ENCODE measurements at regions not wholly inside any gene's neighbourhood (a gene's known extent, or its start where the extent isn't known, plus 50 kb on each side); places are given as distances from the start of the nearest gene placed in this dataset.

- TF ChIP-seq EZH2phosphoT487 (conservative IDR thresholded peaks at IDR 0.05; ENCODE audit: low read length) (no peak), CTCF (IDR thresholded peaks at IDR 0.05; ENCODE audit: insufficient read depth, low read length, poor library complexity, severe bottlenecking) (no peak)
- H3K4me2 ChIP-seq (ENCODE audit: low read depth, low read length, poor library complexity, severe bottlenecking), result no peak overlapping the region
- no peak overlapping the region for H3K4me3 ChIP-seq (ENCODE audit: insufficient read depth, low read length, poor library complexity, severe bottlenecking)
- no peaks in the 10 kb centered on the region for H4K20me1 ChIP-seq (ENCODE audit: low read depth, low read length)
- H3K36me3 ChIP-seq (ENCODE audit: low read length), result no peaks in the 10 kb centered on the region
- no peak overlapping the region for H3K9ac ChIP-seq (ENCODE audit: low read length)
- H3K27me3 ChIP-seq (ENCODE audit: low read length), result no peaks in the 10 kb centered on the region
- no peaks in the 10 kb centered on the region for H3K79me2 ChIP-seq (ENCODE audit: insufficient read depth, low read length)
- H3K9me3 ChIP-seq (ENCODE audit: insufficient read depth, low read length), result no peaks in the 10 kb centered on the region
- no peak overlapping the region for H3K27ac ChIP-seq (ENCODE audit: low read depth, low read length)
- H2AFZ ChIP-seq (ENCODE audit: low read depth, low read length, severe bottlenecking), result no peak overlapping the region
- H3F3A ChIP-seq (ENCODE audit: insufficient read depth), result no peaks in the 10 kb centered on the region
- no peaks in the 10 kb centered on the region for H3K9me2 ChIP-seq (replicated peaks; ENCODE audit: insufficient read depth, low read length)
Observed at GRCh38 chr1:112312315-112312714, 83.7 kb upstream of the CTTNBP2NL start.

- H3F3A ChIP-seq (ENCODE audit: insufficient read depth), result no peaks in the 10 kb centered on the region
Observed at GRCh38 chr1:112312879-112313278, 83.1 kb upstream of the CTTNBP2NL start.

GRCh38 chr1:112316254-112316913, 79.6 kb upstream of the CTTNBP2NL start:
- H2AFZ ChIP-seq (ENCODE audit: low read depth, low read length, severe bottlenecking), result no peak overlapping the region
- H4K20me1 ChIP-seq (ENCODE audit: low read depth, low read length), result no peaks in the 10 kb centered on the region
- no peak overlapping the region for H3K4me3 ChIP-seq (ENCODE audit: insufficient read depth, low read length, poor library complexity, severe bottlenecking)
- H3F3A ChIP-seq (ENCODE audit: insufficient read depth), result no peaks in the 10 kb centered on the region
- no peak overlapping the region for H3K9ac ChIP-seq (ENCODE audit: low read length)
- H3K79me2 ChIP-seq (ENCODE audit: insufficient read depth, low read length), result no peaks in the 10 kb centered on the region
- H3K4me2 ChIP-seq (ENCODE audit: low read depth, low read length, poor library complexity, severe bottlenecking), result no peak overlapping the region
- no peaks in the 10 kb centered on the region for H3K9me3 ChIP-seq (ENCODE audit: insufficient read depth, low read length)
- TF ChIP-seq CTCF (IDR thresholded peaks at IDR 0.05; ENCODE audit: insufficient read depth, low read length, poor library complexity, severe bottlenecking) (no peak), EZH2phosphoT487 (conservative IDR thresholded peaks at IDR 0.05; ENCODE audit: low read length) (no peak)
- H3K36me3 ChIP-seq (ENCODE audit: low read length), result no peaks in the 10 kb centered on the region
- H3K27me3 ChIP-seq (ENCODE audit: low read length), result no peaks in the 10 kb centered on the region
- no peaks in the 10 kb centered on the region for H3K9me2 ChIP-seq (replicated peaks; ENCODE audit: insufficient read depth, low read length)
- H3K27ac ChIP-seq (ENCODE audit: low read depth, low read length), result no peak overlapping the region

More at GRCh38 chr1:112312879-112313278, 83.1 kb upstream of the CTTNBP2NL start:
- H3K9me3 ChIP-seq (ENCODE audit: insufficient read depth, low read length), result no peaks in the 10 kb centered on the region
- H3K36me3 ChIP-seq (ENCODE audit: low read length), result no peaks in the 10 kb centered on the region
- no peak for TF ChIP-seq EZH2phosphoT487 (conservative IDR thresholded peaks at IDR 0.05; ENCODE audit: low read length)
- no peak for TF ChIP-seq CTCF (IDR thresholded peaks at IDR 0.05; ENCODE audit: insufficient read depth, low read length, poor library complexity, severe bottlenecking)
- H3K79me2 ChIP-seq (ENCODE audit: insufficient read depth, low read length), result no peaks in the 10 kb centered on the region
- H3K9ac ChIP-seq (ENCODE audit: low read length), result no peak overlapping the region
- H3K4me3 ChIP-seq (ENCODE audit: insufficient read depth, low read length, poor library complexity, severe bottlenecking), result no peak overlapping the region
- no peak overlapping the region for H2AFZ ChIP-seq (ENCODE audit: low read depth, low read length, severe bottlenecking)
- no peak overlapping the region for H3K27ac ChIP-seq (ENCODE audit: low read depth, low read length)
- no peaks in the 10 kb centered on the region for H3K9me2 ChIP-seq (replicated peaks; ENCODE audit: insufficient read depth, low read length)
- H3K4me2 ChIP-seq (ENCODE audit: low read depth, low read length, poor library complexity, severe bottlenecking), result no peak overlapping the region
- H4K20me1 ChIP-seq (ENCODE audit: low read depth, low read length), result no peaks in the 10 kb centered on the region
- no peaks in the 10 kb centered on the region for H3K27me3 ChIP-seq (ENCODE audit: low read length)
